H9 (cell line): ENCODE measurements at regions not wholly inside any gene's neighbourhood (a gene's known extent, or its start where the extent isn't known, plus 50 kb on each side); places are given as distances from the start of the nearest gene placed in this dataset.

Source experiments
- DNase-seq: peaks from one replicate; pipeline ENCODE4 v3.0.0-alpha.2; 2017
- H2AFZ ChIP-seq: one replicate; pipeline ENCODE4 v1.6.1; 2013; ENCODE audit warnings: mild to moderate bottlenecking, low read length, control low read depth, moderate library complexity
- H2AK5ac ChIP-seq: 2 replicates; pipeline ENCODE4 v1.6.1; 2013; ENCODE audit warnings: low read length, control low read depth, mixed read lengths; ENCODE audit not compliant: insufficient read length
- H2BK120ac ChIP-seq: one replicate; pipeline ENCODE4 v1.6.1; 2013; ENCODE audit warnings: low read depth, mild to moderate bottlenecking, low read length, control low read depth, inconsistent platforms; ENCODE audit not compliant: poor library complexity, severe bottlenecking
- H2BK12ac ChIP-seq: 2 replicates; pipeline ENCODE4 v1.6.1; 2013; ENCODE audit warnings: low read length, control low read depth, mixed read lengths, low read depth; ENCODE audit not compliant: insufficient read length
- H2BK15ac ChIP-seq: 2 replicates; pipeline ENCODE4 v1.6.1; 2013; ENCODE audit warnings: low read depth, low read length, control low read depth
- H2BK20ac ChIP-seq: one replicate; pipeline ENCODE4 v1.6.1; 2013; ENCODE audit warnings: low read depth, mild to moderate bottlenecking, low read length, control low read depth, inconsistent platforms; ENCODE audit not compliant: poor library complexity, severe bottlenecking
- H2BK5ac ChIP-seq: 2 replicates; pipeline ENCODE4 v1.6.1; 2013; ENCODE audit warnings: low read length, control low read depth, mixed read lengths; ENCODE audit not compliant: insufficient read length
- H3K14ac ChIP-seq: 2 replicates; pipeline ENCODE4 v1.6.1; 2013; ENCODE audit warnings: low read length, control low read depth; ENCODE audit not compliant: insufficient read depth
- H3K18ac ChIP-seq: 2 replicates; pipeline ENCODE4 v1.6.1; 2013; ENCODE audit warnings: low read depth, mild to moderate bottlenecking, mixed read lengths, low read length, control low read depth; ENCODE audit not compliant: insufficient read length
- H3K23ac ChIP-seq: 2 replicates; pipeline ENCODE4 v1.6.1; 2013; ENCODE audit warnings: low read length, control low read depth, mixed read lengths, low read depth; ENCODE audit not compliant: insufficient read length
- H3K23me2 ChIP-seq: 2 replicates; pipeline ENCODE4 v1.6.1; 2013; ENCODE audit warnings: low read depth, mild to moderate bottlenecking, mixed read lengths, low read length, control low read depth; ENCODE audit not compliant: insufficient read length, poor library complexity, severe bottlenecking
- H3K27ac ChIP-seq: 2 replicates; pipeline ENCODE4 v1.5.1; 2013; ENCODE audit warnings: low read length, control low read depth, mixed read lengths, low read depth; ENCODE audit not compliant: insufficient read length
- H3K27me3 ChIP-seq: 2 replicates; pipeline ENCODE4 v1.6.1; 2013; ENCODE audit warnings: low read length, control low read depth, inconsistent platforms; ENCODE audit not compliant: insufficient read depth
- H3K4ac ChIP-seq: 2 replicates; pipeline ENCODE4 v1.6.1; 2013; ENCODE audit warnings: low read depth, mild to moderate bottlenecking, control low read depth, inconsistent platforms, low read length, moderate library complexity
- H3K4me1 ChIP-seq: 2 replicates; pipeline ENCODE4 v1.6.1; 2013; ENCODE audit warnings: low read length, control low read depth, inconsistent platforms; ENCODE audit not compliant: insufficient read depth
- H3K4me2 ChIP-seq: 2 replicates; pipeline ENCODE4 v1.6.1; 2013; ENCODE audit warnings: low read length, control low read depth, mixed read lengths; ENCODE audit not compliant: insufficient read length, insufficient read depth
- H3K56ac ChIP-seq: 2 replicates; pipeline ENCODE4 v1.6.1; 2013; ENCODE audit warnings: low read depth, mild to moderate bottlenecking, mixed read lengths, low read length, control low read depth; ENCODE audit not compliant: insufficient read length
- H3K79me1 ChIP-seq: 2 replicates; pipeline ENCODE4 v1.6.1; 2013; ENCODE audit warnings: low read depth, mild to moderate bottlenecking, moderate library complexity, low read length, control low read depth, inconsistent platforms; ENCODE audit not compliant: insufficient read depth, poor library complexity, severe bottlenecking
- H3K79me2 ChIP-seq: 2 replicates; pipeline ENCODE4 v1.6.1; 2013; ENCODE audit warnings: low read length, control low read depth, inconsistent platforms; ENCODE audit not compliant: insufficient read depth
- H3K9ac ChIP-seq: 2 replicates; pipeline ENCODE4 v1.6.1; 2013; ENCODE audit warnings: low read length, control low read depth, mixed read lengths; ENCODE audit not compliant: insufficient read length; ENCODE audit errors: extremely low read depth
- H3K9me3 ChIP-seq: one replicate; pipeline ENCODE4 v1.6.1; 2013; ENCODE audit warnings: low read depth, low read length, inconsistent platforms; ENCODE audit not compliant: control insufficient read depth
- H3T11ph ChIP-seq: one replicate; pipeline ENCODE4 v1.6.1; 2013; ENCODE audit warnings: mild to moderate bottlenecking, low read length, control low read depth, inconsistent platforms
- H4K20me1 ChIP-seq: one replicate; pipeline ENCODE4 v1.6.1; 2013; ENCODE audit not compliant: control insufficient read depth, insufficient read length, insufficient read depth
- H4K5ac ChIP-seq: 2 replicates; pipeline ENCODE4 v1.6.1; 2013; ENCODE audit warnings: low read depth, mild to moderate bottlenecking, mixed read lengths, low read length, control low read depth; ENCODE audit not compliant: insufficient read length
- H4K8ac ChIP-seq: replicated peaks from 2 replicates; pipeline ENCODE4 v1.6.1; 2013; ENCODE audit warnings: low read length, control low read depth, mixed read lengths, low read depth; ENCODE audit not compliant: insufficient read length
- H4K91ac ChIP-seq: 2 replicates; pipeline ENCODE4 v1.6.1; 2013; ENCODE audit warnings: low read depth, mild to moderate bottlenecking, moderate library complexity, mixed read lengths, low read length, control low read depth; ENCODE audit not compliant: insufficient read length
- H3K27ac Mint-ChIP-seq, 3 experiments: 2 replicates in 2 of 3; 3 replicates in 1 of 3; pipeline ENCODE4 v1.8.0; 2020 to 2021; ENCODE audit warnings: mixed read lengths in 3 of 3, mild to moderate bottlenecking in 1 of 3, moderate library complexity in 1 of 3
- H3K27me3 Mint-ChIP-seq: 2 replicates; pipeline ENCODE4 v1.8.0; 2021; ENCODE audit warnings: low read depth, mild to moderate bottlenecking, moderate library complexity, mixed read lengths
- H3K36me3 Mint-ChIP-seq, 3 experiments: 2 replicates in 2 of 3; 3 replicates in 1 of 3; pipeline ENCODE4 v1.8.0; 2020 to 2021; ENCODE audit warnings: low read depth in 3 of 3, mixed read lengths in 3 of 3; ENCODE audit not compliant: insufficient read depth in 1 of 3
- H3K4me1 Mint-ChIP-seq, 2 experiments: 2 replicates each; pipeline ENCODE4 v1.8.0; 2020; ENCODE audit warnings: mixed read lengths in 2 of 2
- H3K4me3 Mint-ChIP-seq, 2 experiments: 2 replicates in 1 of 2; 3 replicates in 1 of 2; pipeline ENCODE4 v1.8.0; 2020 to 2021; ENCODE audit warnings: mild to moderate bottlenecking in 2 of 2, mixed read lengths in 2 of 2, moderate library complexity in 1 of 2
- H3K9me3 Mint-ChIP-seq, 2 experiments: 2 replicates in 1 of 2; 3 replicates in 1 of 2; pipeline ENCODE4 v1.8.0; 2020; ENCODE audit warnings: mild to moderate bottlenecking in 2 of 2, mixed read lengths in 2 of 2, moderate library complexity in 1 of 2
- CTCF ChIP-seq: fragments of 200-600 bp; sonication (generic); conservative IDR thresholded peaks from 3 replicates; pipeline ENCODE4 v1.8.0; 2021; ENCODE audit warnings: antibody characterized with exemption, mild to moderate bottlenecking
- WGBS: extraction: QIAGEN DNeasy Blood & Tissue Kit; methylation state at CpG from one replicate; pipeline ENCODE4 v1.1.7; 2013; ENCODE audit warnings: missing lambda C conversion rate, low lambda C conversion rate, mixed read lengths; ENCODE audit not compliant: insufficient read length; ENCODE audit errors: extremely low coverage; 5-methylcytosine and 5-hydroxymethylcytosine counted together

- TF ChIP-seq CTCF: peak; percentile 91
- H2BK12ac ChIP-seq: no peak overlapping the region
- no peak overlapping the region for H3K23ac ChIP-seq
- no peak overlapping the region for H2BK15ac ChIP-seq
- WGBS: no CpG with 5 or more reads among the region's 9 CpGs
- Mint-ChIP-seq H3K36me3 (no peaks in the 10 kb centered on the region), H3K4me3 (no peak overlapping the region), H3K9me3 (no peaks in the 10 kb centered on the region; a peak in 1 of 5 replicates), H3K27ac (0 out of 7 replicates have a peak overlapping the region, but pooled peaks of 1 of the 3 experiments have one; percentile 44), H3K27me3 (no peaks in the 10 kb centered on the region; the same call in 1 of the 2 replicates), H3K4me1 (peaks cover 36 to 38% of the 10 kb centered on the region in 2 experiments)
- H3K27me3 ChIP-seq: no peaks in the 10 kb centered on the region
- no peaks in the 10 kb centered on the region for H3K79me2 ChIP-seq
- peak; percentile 66 for DNase-seq
- H3K14ac ChIP-seq: no peak overlapping the region
- no peak overlapping the region for H2BK120ac ChIP-seq
- H2BK20ac ChIP-seq: no peak overlapping the region
- H3K27ac ChIP-seq: no peak overlapping the region
- H4K5ac ChIP-seq: no peak overlapping the region
- no peaks in the 10 kb centered on the region for H3K23me2 ChIP-seq
- no peak overlapping the region for H3K56ac ChIP-seq
- no peaks in the 10 kb centered on the region for H4K20me1 ChIP-seq
- H4K91ac ChIP-seq: no peak overlapping the region
- H3T11ph ChIP-seq: no peak overlapping the region
- H2AK5ac ChIP-seq: no peak overlapping the region
- no peak overlapping the region for H3K4me2 ChIP-seq
- no peak overlapping the region for H3K18ac ChIP-seq
- peaks cover 11% of the 10 kb centered on the region; the same call in 1 of the 2 replicates for H3K4me1 ChIP-seq
- no peak overlapping the region for H3K9ac ChIP-seq
- H3K9me3 ChIP-seq: no peaks in the 10 kb centered on the region
- no peak overlapping the region for H2AFZ ChIP-seq
- H2BK5ac ChIP-seq: no peak overlapping the region
- H3K4ac ChIP-seq: no peak overlapping the region
- H3K79me1 ChIP-seq: no peaks in the 10 kb centered on the region
- no peak overlapping the region for H4K8ac ChIP-seq
Measured at GRCh38 chr14:65222440-65222858, 120.1 kb upstream of the MAX start.
